SK-N-SH (cell line): ENCODE measurements at regions not wholly inside any gene's neighbourhood (a gene's known extent, or its start where the extent isn't known, plus 50 kb on each side); places are given as distances from the start of the nearest gene placed in this dataset.

ENCODE experiments used
- GABPA ChIP-seq: IDR thresholded peaks from 2 replicates; pipeline ENCODE4 v1.4.0; 2012; ENCODE audit warnings: low read depth, mild to moderate bottlenecking
- NFIC ChIP-seq: IDR thresholded peaks from 2 replicates; pipeline ENCODE4 v1.4.0; 2012; ENCODE audit warnings: borderline replicate concordance
- TCF12 ChIP-seq: IDR thresholded peaks from 2 replicates; pipeline ENCODE4 v1.4.0; 2012
- YY1 ChIP-seq: IDR thresholded peaks from 2 replicates; pipeline ENCODE4 v1.4.0; 2012; ENCODE audit warnings: low read depth, mild to moderate bottlenecking
- TF ChIP-seq, protein P1 (sequence below): fragments of 150-350 bp; IDR thresholded peaks from 2 replicates; pipeline ENCODE4 v1.6.1; 2017; ENCODE audit warnings: antibody characterized with exemption, low read length, low read depth, borderline replicate concordance
- TF ChIP-seq, protein P2 (sequence below): fragments of 200-600 bp; sonication (generic); IDR thresholded peaks from 2 replicates; pipeline ENCODE4 v1.6.1; 2017; ENCODE audit warnings: antibody characterized with exemption, mild to moderate bottlenecking, moderate library complexity
- TF ChIP-seq, protein P3 (sequence below): IDR thresholded peaks from 2 replicates; pipeline ENCODE4 v1.4.0; 2012; ENCODE audit warnings: low read depth

DNA sequence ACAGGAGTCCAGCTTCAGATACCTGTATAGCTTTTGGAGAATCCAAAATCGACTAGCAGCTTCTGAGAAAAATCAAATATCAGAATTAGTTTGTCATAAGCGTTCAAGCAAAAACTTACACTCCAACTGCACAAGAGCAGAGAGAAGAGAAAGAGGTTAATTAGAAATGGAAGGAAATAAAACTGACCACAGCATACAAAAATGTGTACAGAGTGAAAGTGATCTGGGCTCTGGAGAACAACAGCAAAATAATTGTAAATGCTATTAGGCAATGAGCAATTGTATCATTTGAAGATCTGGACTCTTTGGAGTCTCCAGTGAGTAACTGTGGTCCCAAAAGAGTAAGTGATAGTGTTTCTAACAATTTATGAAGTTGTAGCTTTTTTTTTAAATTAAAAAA lies 867.3 kb downstream of the TRIB2 start:
- TF ChIP-seq, protein P1, sequence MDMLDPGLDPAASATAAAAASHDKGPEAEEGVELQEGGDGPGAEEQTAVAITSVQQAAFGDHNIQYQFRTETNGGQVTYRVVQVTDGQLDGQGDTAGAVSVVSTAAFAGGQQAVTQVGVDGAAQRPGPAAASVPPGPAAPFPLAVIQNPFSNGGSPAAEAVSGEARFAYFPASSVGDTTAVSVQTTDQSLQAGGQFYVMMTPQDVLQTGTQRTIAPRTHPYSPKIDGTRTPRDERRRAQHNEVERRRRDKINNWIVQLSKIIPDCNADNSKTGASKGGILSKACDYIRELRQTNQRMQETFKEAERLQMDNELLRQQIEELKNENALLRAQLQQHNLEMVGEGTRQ = no peak
- TF ChIP-seq, protein P2, sequence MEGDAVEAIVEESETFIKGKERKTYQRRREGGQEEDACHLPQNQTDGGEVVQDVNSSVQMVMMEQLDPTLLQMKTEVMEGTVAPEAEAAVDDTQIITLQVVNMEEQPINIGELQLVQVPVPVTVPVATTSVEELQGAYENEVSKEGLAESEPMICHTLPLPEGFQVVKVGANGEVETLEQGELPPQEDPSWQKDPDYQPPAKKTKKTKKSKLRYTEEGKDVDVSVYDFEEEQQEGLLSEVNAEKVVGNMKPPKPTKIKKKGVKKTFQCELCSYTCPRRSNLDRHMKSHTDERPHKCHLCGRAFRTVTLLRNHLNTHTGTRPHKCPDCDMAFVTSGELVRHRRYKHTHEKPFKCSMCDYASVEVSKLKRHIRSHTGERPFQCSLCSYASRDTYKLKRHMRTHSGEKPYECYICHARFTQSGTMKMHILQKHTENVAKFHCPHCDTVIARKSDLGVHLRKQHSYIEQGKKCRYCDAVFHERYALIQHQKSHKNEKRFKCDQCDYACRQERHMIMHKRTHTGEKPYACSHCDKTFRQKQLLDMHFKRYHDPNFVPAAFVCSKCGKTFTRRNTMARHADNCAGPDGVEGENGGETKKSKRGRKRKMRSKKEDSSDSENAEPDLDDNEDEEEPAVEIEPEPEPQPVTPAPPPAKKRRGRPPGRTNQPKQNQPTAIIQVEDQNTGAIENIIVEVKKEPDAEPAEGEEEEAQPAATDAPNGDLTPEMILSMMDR = no peak
- TF ChIP-seq GABPA (no peak), TCF12 (no peak), YY1 (no peak), NFIC (no peak)
- TF ChIP-seq, protein P3, sequence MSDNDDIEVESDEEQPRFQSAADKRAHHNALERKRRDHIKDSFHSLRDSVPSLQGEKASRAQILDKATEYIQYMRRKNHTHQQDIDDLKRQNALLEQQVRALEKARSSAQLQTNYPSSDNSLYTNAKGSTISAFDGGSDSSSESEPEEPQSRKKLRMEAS = no peak
